BJ (cell line): ENCODE measurements at regions not wholly inside any gene's neighbourhood (a gene's known extent, or its start where the extent isn't known, plus 50 kb on each side); places are given as distances from the start of the nearest gene placed in this dataset.

ENCODE experiments used
- CTCF ChIA-PET: fragments of 350-600 bp; formaldehyde crosslinking; extraction: SDS; loops from one replicate; lab custom pipeline; 2021; ENCODE audit warnings: antibody characterized with exemption, inconsistent platforms; lab: Yijun Ruan, JAX
- POLR2A ChIA-PET: fragments of 300-600 bp; sonication (Branson Sonifier 250); formaldehyde crosslinking; extraction: SDS; loops from one replicate; lab custom pipeline; 2021; ENCODE audit warnings: antibody characterized with exemption; lab: Charles Lee
- DNase-seq: peaks from one replicate; pipeline ENCODE4 v3.0.0-alpha.2; 2011; ENCODE audit warnings: low read depth
- H3K27me3 ChIP-seq: 2 replicates; pipeline ENCODE4 v1.6.0; 2011; ENCODE audit warnings: low read length; ENCODE audit not compliant: control insufficient read depth, insufficient read depth
- H3K36me3 ChIP-seq: 2 replicates; pipeline ENCODE4 v1.5.1; 2011; ENCODE audit warnings: low read length; ENCODE audit not compliant: control insufficient read depth, insufficient read depth
- H3K4me3 ChIP-seq: 2 replicates; pipeline ENCODE4 v1.5.1; 2011; ENCODE audit warnings: low read depth, mild to moderate bottlenecking, control low read depth, low read length
- TF ChIP-seq, protein P1 (sequence below): IDR thresholded peaks from 2 replicates; pipeline ENCODE4 v1.5.1; 2011; ENCODE audit warnings: low read depth, mild to moderate bottlenecking, control low read depth, inconsistent platforms, low read length, moderate library complexity; ENCODE audit not compliant: insufficient read depth

- TF ChIP-seq, protein P1, sequence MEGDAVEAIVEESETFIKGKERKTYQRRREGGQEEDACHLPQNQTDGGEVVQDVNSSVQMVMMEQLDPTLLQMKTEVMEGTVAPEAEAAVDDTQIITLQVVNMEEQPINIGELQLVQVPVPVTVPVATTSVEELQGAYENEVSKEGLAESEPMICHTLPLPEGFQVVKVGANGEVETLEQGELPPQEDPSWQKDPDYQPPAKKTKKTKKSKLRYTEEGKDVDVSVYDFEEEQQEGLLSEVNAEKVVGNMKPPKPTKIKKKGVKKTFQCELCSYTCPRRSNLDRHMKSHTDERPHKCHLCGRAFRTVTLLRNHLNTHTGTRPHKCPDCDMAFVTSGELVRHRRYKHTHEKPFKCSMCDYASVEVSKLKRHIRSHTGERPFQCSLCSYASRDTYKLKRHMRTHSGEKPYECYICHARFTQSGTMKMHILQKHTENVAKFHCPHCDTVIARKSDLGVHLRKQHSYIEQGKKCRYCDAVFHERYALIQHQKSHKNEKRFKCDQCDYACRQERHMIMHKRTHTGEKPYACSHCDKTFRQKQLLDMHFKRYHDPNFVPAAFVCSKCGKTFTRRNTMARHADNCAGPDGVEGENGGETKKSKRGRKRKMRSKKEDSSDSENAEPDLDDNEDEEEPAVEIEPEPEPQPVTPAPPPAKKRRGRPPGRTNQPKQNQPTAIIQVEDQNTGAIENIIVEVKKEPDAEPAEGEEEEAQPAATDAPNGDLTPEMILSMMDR, result no peak
- Histone ChIP-seq H3K36me3 (no peaks in the 10 kb centered on the region), H3K4me3 (no peak overlapping the region), H3K27me3 (no peaks in the 10 kb centered on the region; the same call in none of the 2 replicates)
- POLR2A ChIA-PET, result no interaction called here
- CTCF ChIA-PET, result interaction anchor here (0.5 kb wide), 1 partner anchor 323 kb away, joined by 3 read pairs; no protein-coding TSS in a partner anchor
- DNase-seq, result no peak
These were observed 488.4 kb upstream of the ADGRL2 start for GRCh38 chr1:81312272-81312754.

GRCh38 chr1:81310250-81310649 lies 490.5 kb upstream of the ADGRL2 start:
- Histone ChIP-seq H3K4me3 (no peak overlapping the region), H3K36me3 (no peaks in the 10 kb centered on the region), H3K27me3 (no peaks in the 10 kb centered on the region; the same call in none of the 2 replicates)
- TF ChIP-seq, protein P1, result no peak
- ChIA-PET CTCF (no interaction called here), POLR2A (no interaction called here)
- no peak for DNase-seq

- no peaks in the 10 kb centered on the region; the same call in none of the 2 replicates for H3K27me3 ChIP-seq
- no peaks in the 10 kb centered on the region for H3K36me3 ChIP-seq
- CTCF ChIA-PET, result no interaction called here
- POLR2A ChIA-PET, result no interaction called here
- TF ChIP-seq, protein P1, result no peak
- DNase-seq, result no peak
- H3K4me3 ChIP-seq, result no peak overlapping the region
These were observed 492.5 kb upstream of the ADGRL2 start for GRCh38 chr1:81308191-81308590.

- ChIA-PET POLR2A (no interaction called here), CTCF (no interaction called here)
- Histone ChIP-seq H3K27me3 (no peaks in the 10 kb centered on the region; the same call in none of the 2 replicates), H3K4me3 (no peak overlapping the region), H3K36me3 (no peaks in the 10 kb centered on the region)
- DNase-seq, result no peak
- TF ChIP-seq, protein P1, result no peak
These were observed 492.9 kb upstream of the ADGRL2 start for GRCh38 chr1:81307786-81308185.

DNA sequence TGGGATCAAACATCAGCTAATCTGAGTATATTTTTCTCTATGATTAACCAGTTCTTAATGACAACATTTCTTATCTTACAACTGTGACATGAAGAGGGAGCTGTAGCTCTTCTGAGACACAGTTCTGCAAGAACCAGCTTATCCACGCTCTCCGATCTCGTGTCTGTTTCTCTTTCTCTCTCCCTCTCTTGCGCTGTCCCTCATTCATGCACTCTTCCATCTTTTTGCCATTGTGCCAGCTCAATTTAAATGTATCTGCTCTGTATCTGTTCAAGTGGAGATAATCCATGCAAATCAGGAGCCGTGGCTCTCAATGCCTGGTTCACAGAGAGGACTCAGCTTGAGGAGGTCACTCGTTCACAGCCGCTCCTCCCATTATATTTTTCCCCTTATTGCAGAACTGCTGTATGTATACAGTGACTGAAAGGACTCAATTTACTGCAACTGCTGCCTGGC lies 494.7 kb upstream of the ADGRL2 start:
- Histone ChIP-seq H3K27me3 (no peaks in the 10 kb centered on the region; the same call in none of the 2 replicates), H3K4me3 (peak overlapping the region; percentile 43), H3K36me3 (no peaks in the 10 kb centered on the region)
- CTCF ChIA-PET, result interaction anchor here (1.0 kb wide), 2 partner anchors 31 to 115 kb away, joined by 3 read pairs; no protein-coding TSS in a partner anchor
- TF ChIP-seq, protein P1, result peak; percentile 41
- no peak for DNase-seq
- POLR2A ChIA-PET, result no interaction called here
